ENCODE measurements at regions not wholly inside any gene's neighbourhood (a gene's known extent, or its start where the extent isn't known, plus 50 kb on each side); places are given as distances from the start of the nearest gene placed in this dataset.

DNA sequence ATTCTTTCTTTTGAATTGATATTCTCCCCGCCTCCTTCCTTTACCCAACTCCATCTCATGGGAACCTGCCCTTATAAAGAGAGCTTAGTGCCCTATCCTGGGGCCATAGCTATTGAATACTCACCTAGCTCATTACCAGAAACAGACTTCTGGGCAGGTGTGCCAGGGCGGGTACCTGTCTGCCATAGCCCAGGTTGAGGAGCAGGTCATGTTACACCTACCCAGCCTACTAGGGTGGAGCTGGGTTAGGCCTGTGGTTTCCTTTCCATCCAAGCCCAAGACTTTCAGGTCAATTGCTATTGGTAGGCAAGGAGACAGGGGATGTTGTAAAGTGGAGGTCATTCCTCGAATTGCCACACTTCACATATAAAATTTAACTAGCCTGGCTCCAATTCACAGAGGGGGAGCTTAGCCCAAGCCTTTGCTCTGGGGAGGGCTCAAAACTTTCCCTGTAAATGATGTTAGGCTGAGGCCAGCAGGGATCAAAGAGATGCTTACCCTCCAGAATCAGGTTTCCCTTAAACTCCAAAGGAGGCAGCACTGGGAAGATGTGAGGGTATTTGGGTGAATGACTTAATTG lies 87.1 kb upstream of the IPO9 start:
- TF ChIP-seq CTCF (IDR thresholded peaks at IDR 0.05), result no peak
- no peak for TF ChIP-seq POLR2AphosphoS5 (IDR thresholded peaks at IDR 0.05; ENCODE audit: low read depth, low read length)
- TF ChIP-seq REST (IDR thresholded peaks at IDR 0.05; ENCODE audit: insufficient read depth in 1 of 2, low read depth in 2 of 2, low read length in 1 of 2), result no peak
